Adrenal gland (tissue), 9 donors: ENCODE measurements at regions not wholly inside any gene's neighbourhood (a gene's known extent, or its start where the extent isn't known, plus 50 kb on each side); places are given as distances from the start of the nearest gene placed in this dataset.

Experiments used
- DNase-seq, 7 donors: peaks; one replicate each; pipeline ENCODE4 v3.0.0-alpha.2; 2019 to 2020
- H3K27ac ChIP-seq, 5 donors: fragments of 200-600 bp; sonication (generic) in 4 of 5; 1 replicate in 3 of 5; 2 replicates in 2 of 5; pipeline versions ENCODE4 v1.5.1 to v1.8.0; 2016 to 2020; ENCODE audit warnings: mild to moderate bottlenecking in 1 of 5
- H3K27me3 ChIP-seq: fragments of 200-600 bp; 2 replicates; pipeline ENCODE4 v1.8.0; 2021
- H3K36me3 ChIP-seq, 2 donors: fragments of 200-600 bp; replicated peaks in 1 of 2; 1 replicate in 1 of 2; 2 replicates in 1 of 2; pipeline versions ENCODE4 v1.5.1 to v1.8.0; 2018 to 2022
- H3K4me1 ChIP-seq, 2 donors: fragments of 200-600 bp; replicated peaks in 1 of 2; 1 replicate in 1 of 2; 2 replicates in 1 of 2; pipeline versions ENCODE4 v1.5.1 to v1.8.0; 2018 to 2021
- H3K4me3 ChIP-seq, 4 donors: fragments of 200-600 bp; sonication (generic) in 3 of 4; one replicate each; pipeline ENCODE4 v1.5.1; 2016 to 2018
- H3K9me3 ChIP-seq, 3 donors: fragments of 200-600 bp; sonication (generic) in 1 of 3; replicated peaks in 1 of 3; 1 replicate in 2 of 3; 2 replicates in 1 of 3; pipeline versions ENCODE4 v1.5.1 to v1.8.0; 2016 to 2021
- CTCF ChIP-seq, 6 experiments: fragments of 450-650 bp in 4 of 6; fragments of 200-600 bp in 2 of 6; sonication (generic) in 1 of 6; IDR thresholded peaks; 1 replicate in 5 of 6; 2 replicates in 1 of 6; pipeline versions ENCODE4 v1.5.1 to v1.8.0; 2016 to 2021; ENCODE audit warnings: antibody characterized with exemption in 6 of 6, mild to moderate bottlenecking in 2 of 6, moderate library complexity in 1 of 6
- POLR2A ChIP-seq, 2 donors: fragments of 450-650 bp; IDR thresholded peaks; one replicate each; pipeline ENCODE4 v1.6.1; 2017; ENCODE audit warnings: antibody characterized with exemption in 2 of 2, mild to moderate bottlenecking in 2 of 2, moderate library complexity in 1 of 2
- WGBS, 4 donors: extraction: QIAGEN DNeasy Blood & Tissue Kit in 2 of 4; methylation state at CpG; one replicate each; pipeline versions ENCODE4 v1.1.5 to v1.1.7; 2013 to 2017; 5-methylcytosine and 5-hydroxymethylcytosine counted together
- intact Hi-C, 2 donors: fragments of 100-400 bp; cut with DNase I; formaldehyde crosslinking; loops; one replicate each; pipeline versions ENCODE4 v1.14.1 to v1.15.0; 2022 to 2023
- donor health status: healthy with polysubstance abuse.
- donor health status: Bipolar disorder and iron deficiency.
- donor health status: DM: yes; HTN: yes; CAD: no.
- donor health status: DM: no; HTN: no; CAD: no.
- donor health status: DM: no; HTN: no; CAD: no.

- H3K9me3 ChIP-seq: no peaks in the 10 kb centered on the region
- intact Hi-C loops: no loop called here
- peaks cover 0 to 18% of the 10 kb centered on the region in 2 donors for H3K4me1 ChIP-seq
- no peak for DNase-seq
- H3K36me3 ChIP-seq: peaks cover 0 to 33% of the 10 kb centered on the region in 2 donors
- H3K27ac ChIP-seq: no peak overlapping the region
- no peak for TF ChIP-seq POLR2A (IDR thresholded peaks at IDR 0.05)
- TF ChIP-seq CTCF (IDR thresholded peaks at IDR 0.05): no peak
- no peak overlapping the region for H3K4me3 ChIP-seq
- H3K27me3 ChIP-seq: no peaks in the 10 kb centered on the region
- WGBS, 4 donors: 89 to 98% (median 94%) methylated on average over 4 of the region's 4 CpGs
These were observed 53.3 kb upstream of the KCTD7 start for GRCh38 chr7:66575398-66575797.

GRCh38 chr7:66576646-66577045, 52.0 kb upstream of the KCTD7 start:
- H3K9me3 ChIP-seq: no peaks in the 10 kb centered on the region
- DNase-seq: no peak
- H3K27ac ChIP-seq: no peak overlapping the region
- peaks cover 0 to 13% of the 10 kb centered on the region in 2 donors for H3K4me1 ChIP-seq
- H3K36me3 ChIP-seq: peaks cover 0 to 27% of the 10 kb centered on the region in 2 donors
- WGBS, 4 donors: 76 to 85% (median 83%) methylated on average over 7 of the region's 7 CpGs
- H3K27me3 ChIP-seq: no peaks in the 10 kb centered on the region
- intact Hi-C loops: no loop called here
- H3K4me3 ChIP-seq: no peak overlapping the region
- TF ChIP-seq POLR2A (IDR thresholded peaks at IDR 0.05) (no peak), CTCF (IDR thresholded peaks at IDR 0.05) (no peak)
